Esophagus muscularis mucosa (tissue), 4 donors: ENCODE measurements at regions not wholly inside any gene's neighbourhood (a gene's known extent, or its start where the extent isn't known, plus 50 kb on each side); places are given as distances from the start of the nearest gene placed in this dataset.
"Not testable (repeated sequence)": the region's sequence is repeated elsewhere in the genome, so short reads cannot be mapped to it uniquely, and the experiment has no call there.

Experiments used
- DNase-seq: peaks from one replicate; pipeline ENCODE4 v3.0.0-alpha.2; 2017; ENCODE audit errors: extremely low spot score
- H3K27ac ChIP-seq, 4 donors: fragments of 200-600 bp; sonication (generic); replicated peaks in 1 of 4; 1 replicate in 3 of 4; 2 replicates in 1 of 4; pipeline ENCODE4 v1.5.1; 2016 to 2019; ENCODE audit warnings: mild to moderate bottlenecking in 1 of 4
- H3K27me3 ChIP-seq, 4 donors: fragments of 200-600 bp; sonication (generic); one replicate each; pipeline versions ENCODE4 v1.5.1 to v1.6.0; 2016 to 2019
- H3K36me3 ChIP-seq, 4 donors: fragments of 200-600 bp; sonication (generic); one replicate each; pipeline ENCODE4 v1.5.1; 2016 to 2019
- H3K4me1 ChIP-seq, 4 donors: fragments of 200-600 bp; sonication (generic); one replicate each; pipeline ENCODE4 v1.5.1; 2016 to 2019
- H3K4me3 ChIP-seq, 4 donors: fragments of 200-600 bp; sonication (generic); 1 replicate in 2 of 4; 2 replicates in 2 of 4; pipeline ENCODE4 v1.5.1; 2016 to 2019; ENCODE audit warnings: mild to moderate bottlenecking in 4 of 4, moderate library complexity in 1 of 4
- H3K9me3 ChIP-seq, 4 donors: fragments of 200-600 bp; sonication (generic); 1 replicate in 3 of 4; 2 replicates in 1 of 4; pipeline ENCODE4 v1.5.1; 2016 to 2019
- CTCF ChIP-seq, 3 experiments: fragments of 200-600 bp in 2 of 3; fragments of 450-650 bp in 1 of 3; sonication (generic) in 2 of 3; IDR thresholded peaks; one replicate each; pipeline ENCODE4 v1.5.1; 2017 to 2019; ENCODE audit warnings: antibody characterized with exemption in 3 of 3, mild to moderate bottlenecking in 2 of 3, moderate library complexity in 1 of 3
- EP300 ChIP-seq: sonication (generic); formaldehyde crosslinking; IDR thresholded peaks from one replicate; pipeline ENCODE4 v1.6.1; 2017; ENCODE audit warnings: antibody characterized with exemption
- POLR2A ChIP-seq: fragments of 450-650 bp; IDR thresholded peaks from one replicate; pipeline ENCODE4 v1.6.1; 2017; ENCODE audit warnings: antibody characterized with exemption, moderate library complexity, mild to moderate bottlenecking, low read depth
- POLR2AphosphoS5 ChIP-seq, 2 donors: sonication (generic); formaldehyde crosslinking; IDR thresholded peaks; one replicate each; pipeline ENCODE4 v1.6.1; 2017; ENCODE audit warnings: antibody characterized with exemption in 2 of 2
- WGBS: methylation state at CpG from one replicate; pipeline ENCODE4 v1.1.5; 2018; 5-methylcytosine and 5-hydroxymethylcytosine counted together
- intact Hi-C: fragments of 100-400 bp; cut with DNase I; formaldehyde crosslinking; loops from one replicate; pipeline ENCODE4 v1.15.1; 2023

- peaks cover 2 to 16% (median 11%) of the 10 kb centered on the region in 4 donors for H3K4me1 ChIP-seq
- H3K9me3 ChIP-seq = no peaks in the 10 kb centered on the region
- no peak overlapping the region for H3K27ac ChIP-seq
- H3K36me3 ChIP-seq = no peaks in the 10 kb centered on the region
- DNase-seq = no peak
- no peak overlapping the region for H3K4me3 ChIP-seq
- WGBS = 93% methylated on average over 5 of the region's 5 CpGs
- intact Hi-C loops = no loop called here
- TF ChIP-seq CTCF (IDR thresholded peaks at IDR 0.05) = no peak
- TF ChIP-seq EP300 = no peak
- no peak for TF ChIP-seq POLR2AphosphoS5 (IDR thresholded peaks at IDR 0.05)
- TF ChIP-seq POLR2A = no peak
- no peaks in the 10 kb centered on the region for H3K27me3 ChIP-seq
These were observed 86.5 kb upstream of the CLPB start for GRCh38 chr11:72520815-72521214.

GRCh38 chr11:72519882-72520281, 85.6 kb upstream of the CLPB start:
- intact Hi-C loops, H3K36me3 ChIP-seq, DNase-seq, H3K9me3 ChIP-seq, H3K27me3 ChIP-seq: not testable (repeated sequence)
- WGBS = 69% methylated on average over 2 of the region's 2 CpGs
- H3K4me3 ChIP-seq = peak overlapping the region in 3 of 4 donors; percentile 32 to 44 (median 35)
- peak overlapping the region in 1 of 4 donors; percentile 40 for H3K27ac ChIP-seq
- peaks cover 2 to 16% (median 11%) of the 10 kb centered on the region in 4 donors for H3K4me1 ChIP-seq

- Histone ChIP-seq H3K27me3 (no peaks in the 10 kb centered on the region), H3K4me3 (peak overlapping the region; percentile 32 to 47 (median 40)), H3K27ac (peak overlapping the region in 2 of 4 donors; percentile 26 to 40), H3K4me1 (peaks cover 2 to 16% (median 11%) of the 10 kb centered on the region in 4 donors), H3K9me3 (peaks cover 0 to 5% (median 0%) of the 10 kb centered on the region in 4 donors), H3K36me3 (no peaks in the 10 kb centered on the region)
- intact Hi-C loops = no loop called here
- WGBS = 33% methylated on average over 8 of the region's 8 CpGs
- DNase-seq = no peak
- TF ChIP-seq CTCF (IDR thresholded peaks at IDR 0.05) = no peak
- TF ChIP-seq EP300 = no peak
- no peak for TF ChIP-seq POLR2A
- TF ChIP-seq POLR2AphosphoS5 (IDR thresholded peaks at IDR 0.05) = no peak
These were observed 85.0 kb upstream of the CLPB start for GRCh38 chr11:72519220-72519881.

GRCh38 chr11:72514331-72514730, 80.0 kb upstream of the CLPB start:
- intact Hi-C loops = no loop called here
- WGBS = 79% methylated on average over 3 of the region's 3 CpGs
- no peak for TF ChIP-seq EP300
- no peak for TF ChIP-seq POLR2AphosphoS5 (IDR thresholded peaks at IDR 0.05)
- no peak for TF ChIP-seq POLR2A
- TF ChIP-seq CTCF (IDR thresholded peaks at IDR 0.05) = no peak
- Histone ChIP-seq H3K27me3 (no peaks in the 10 kb centered on the region), H3K9me3 (peaks cover 0 to 28% (median 21%) of the 10 kb centered on the region in 4 donors), H3K4me3 (no peak overlapping the region), H3K36me3 (no peaks in the 10 kb centered on the region), H3K27ac (no peak overlapping the region), H3K4me1 (peaks cover 0 to 8% (median 1%) of the 10 kb centered on the region in 4 donors)
- no peak for DNase-seq

DNA sequence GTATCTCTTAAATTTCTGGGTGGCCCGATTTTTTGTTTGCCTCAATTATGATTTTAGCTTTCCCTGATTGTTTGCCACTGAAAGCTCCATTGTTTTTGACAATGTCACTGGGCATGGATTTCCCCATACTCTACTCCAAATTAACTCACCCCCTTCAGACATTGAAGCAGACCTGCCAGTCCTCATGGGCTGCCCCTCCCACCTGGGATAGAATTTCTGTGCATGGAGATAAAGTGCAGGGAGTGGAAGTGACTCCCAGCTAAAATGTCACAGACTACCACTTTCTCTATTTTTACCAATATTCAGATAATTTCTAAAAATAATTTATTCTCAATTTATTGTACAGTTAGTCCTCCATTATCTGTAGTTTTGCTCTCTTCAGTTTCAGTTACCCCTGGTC, 79.1 kb upstream of the CLPB start:
- no peaks in the 10 kb centered on the region for H3K4me1 ChIP-seq
- 95% methylated on average over 1 of the region's 1 CpG for WGBS
- no peak overlapping the region for H3K27ac ChIP-seq
- H3K4me3 ChIP-seq = no peak overlapping the region
- H3K9me3 ChIP-seq = peaks cover 0 to 32% (median 25%) of the 10 kb centered on the region in 4 donors
- TF ChIP-seq EP300 (no peak), POLR2AphosphoS5 (IDR thresholded peaks at IDR 0.05) (no peak), CTCF (IDR thresholded peaks at IDR 0.05) (no peak), POLR2A (no peak)
- no peaks in the 10 kb centered on the region for H3K36me3 ChIP-seq
- intact Hi-C loops = no loop called here
- no peak for DNase-seq
- H3K27me3 ChIP-seq = no peaks in the 10 kb centered on the region
